GM21528 (cell line): ENCODE measurements at regions not wholly inside any gene's neighbourhood (a gene's known extent, or its start where the extent isn't known, plus 50 kb on each side); places are given as distances from the start of the nearest gene placed in this dataset.

ENCODE experiments used
- ATAC-seq: cut with Tn5 transposase; IDR thresholded peaks from one replicate; pipeline ENCODE4 v1.9.1; 2021; ENCODE audit warnings: mild to moderate bottlenecking, moderate library complexity; ENCODE audit not compliant: unreplicated experiment, low FRiP score

- no peak for ATAC-seq
Observed at GRCh38 chr3:40593351-40593750, 68.6 kb downstream of the ZNF621 start.

GRCh38 chr3:40597441-40597840 lies 72.7 kb downstream of the ZNF621 start:
- ATAC-seq = no peak

- no peak for ATAC-seq
Observed at GRCh38 chr3:40598338-40598737, 73.6 kb downstream of the ZNF621 start.

- ATAC-seq = no peak
Observed at GRCh38 chr3:40598962-40599361, 74.2 kb downstream of the ZNF621 start.

- ATAC-seq = no peak
Observed at GRCh38 chr3:40602778-40603385, 78.1 kb downstream of the ZNF621 start.

GRCh38 chr3:40605960-40606359 lies 81.2 kb downstream of the ZNF621 start:
- no peak for ATAC-seq

GRCh38 chr3:40608091-40608490 lies 83.3 kb downstream of the ZNF621 start:
- ATAC-seq = no peak

- no peak for ATAC-seq
Observed at GRCh38 chr3:40613306-40613705, 88.5 kb downstream of the ZNF621 start.

GRCh38 chr3:40615110-40615915 lies 90.6 kb downstream of the ZNF621 start:
- ATAC-seq = no peak

GRCh38 chr3:40615918-40616819 lies 91.4 kb downstream of the ZNF621 start:
- no peak for ATAC-seq

GRCh38 chr3:40617084-40617483 lies 92.3 kb downstream of the ZNF621 start:
- ATAC-seq = no peak

GRCh38 chr3:40618158-40618557 lies 93.4 kb downstream of the ZNF621 start:
- ATAC-seq = no peak

GRCh38 chr3:40620151-40620550 lies 95.4 kb downstream of the ZNF621 start:
- ATAC-seq = no peak

- ATAC-seq = no peak
Observed at GRCh38 chr3:40621252-40621651, 96.5 kb downstream of the ZNF621 start.

- peak; percentile 94 for ATAC-seq
Observed at GRCh38 chr3:40623567-40623966, 98.8 kb downstream of the ZNF621 start.

- ATAC-seq = no peak
Observed at GRCh38 chr3:40624189-40624769, 99.5 kb downstream of the ZNF621 start.

GRCh38 chr3:40627095-40627494 lies 102.3 kb downstream of the ZNF621 start:
- no peak for ATAC-seq

GRCh38 chr3:40628984-40629383 lies 104.2 kb downstream of the ZNF621 start:
- no peak for ATAC-seq

- ATAC-seq = no peak
Observed at GRCh38 chr3:40631341-40631995, 106.7 kb downstream of the ZNF621 start.

GRCh38 chr3:40637906-40638305 lies 113.1 kb downstream of the ZNF621 start:
- no peak for ATAC-seq
